GM20000 (cell line): ENCODE measurements at regions not wholly inside any gene's neighbourhood (a gene's known extent, or its start where the extent isn't known, plus 50 kb on each side); places are given as distances from the start of the nearest gene placed in this dataset.

Experiments used
- DNase-seq: peaks from one replicate; pipeline ENCODE4 v3.0.0; 2012; ENCODE audit warnings: low spot score
- CTCF ChIP-seq: IDR thresholded peaks from 2 replicates; pipeline ENCODE4 v1.5.1; 2012; ENCODE audit warnings: mild to moderate bottlenecking, control low read depth; ENCODE audit errors: extremely low read depth, missing control alignments

- no peak for TF ChIP-seq CTCF
- no peak for DNase-seq
These were observed 126.7 kb downstream of the DKK1 start for GRCh38 chr10:52440612-52441285.

GRCh38 chr10:52442576-52442975 is 128.5 kb downstream of the DKK1 start:
- no peak for DNase-seq

GRCh38 chr10:52443419-52444388 is 129.6 kb downstream of the DKK1 start:
- no peak for TF ChIP-seq CTCF
- no peak for DNase-seq

More at GRCh38 chr10:52442576-52442975, 128.5 kb downstream of the DKK1 start:
- TF ChIP-seq CTCF, result no peak

GRCh38 chr10:52446391-52446790 is 132.3 kb downstream of the DKK1 start:
- no peak for TF ChIP-seq CTCF
- DNase-seq, result no peak

GRCh38 chr10:52447931-52448353 is 133.9 kb downstream of the DKK1 start:
- no peak for DNase-seq
- TF ChIP-seq CTCF, result no peak

- no peak for DNase-seq
- TF ChIP-seq CTCF, result no peak
These were observed 136.7 kb downstream of the DKK1 start for GRCh38 chr10:52450762-52451291.

GRCh38 chr10:52451817-52452216 is 137.7 kb downstream of the DKK1 start:
- TF ChIP-seq CTCF, result no peak
- no peak for DNase-seq
